ENCODE measurements at regions not wholly inside any gene's neighbourhood (a gene's known extent, or its start where the extent isn't known, plus 50 kb on each side); places are given as distances from the start of the nearest gene placed in this dataset.

DNA sequence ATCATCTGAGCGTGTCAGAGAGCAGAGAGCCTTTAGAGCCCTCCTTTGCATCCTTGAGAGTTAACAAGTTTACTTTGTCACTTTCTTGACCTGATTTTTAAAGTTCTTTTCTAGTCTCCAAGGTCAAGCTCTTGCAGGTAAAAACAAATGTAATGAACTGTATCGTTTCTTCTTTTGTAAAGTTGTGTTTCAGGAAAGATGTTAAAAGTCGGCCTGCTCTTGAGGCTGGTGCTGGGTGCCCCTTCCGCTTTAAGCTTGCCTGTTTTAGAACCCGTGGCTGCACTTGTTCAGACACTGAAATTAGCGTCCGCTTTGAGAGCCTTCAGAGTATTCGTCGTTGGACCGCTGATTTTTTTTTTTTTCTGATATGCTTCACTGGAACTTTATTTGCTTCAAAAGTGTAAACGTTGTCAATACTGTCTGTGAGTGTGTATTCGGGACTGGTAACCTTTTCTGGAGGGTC, 52.6 kb upstream of the ULK4 start:
- TF ChIP-seq SUZ12 (IDR thresholded peaks at IDR 0.05; ENCODE audit: extremely low read depth, insufficient read depth, insufficient read length) (no peak), ZNF274 (IDR thresholded peaks at IDR 0.05; ENCODE audit: low read depth, low read length) (no peak)
